GM21515 (cell line): ENCODE measurements at regions not wholly inside any gene's neighbourhood (a gene's known extent, or its start where the extent isn't known, plus 50 kb on each side); places are given as distances from the start of the nearest gene placed in this dataset.
"Not testable (repeated sequence)": the region's sequence is repeated elsewhere in the genome, so short reads cannot be mapped to it uniquely, and the experiment has no call there.

ENCODE experiments used
- ATAC-seq: cut with Tn5 transposase; IDR thresholded peaks from one replicate; pipeline ENCODE4 v1.9.1; 2021; ENCODE audit not compliant: unreplicated experiment

DNA sequence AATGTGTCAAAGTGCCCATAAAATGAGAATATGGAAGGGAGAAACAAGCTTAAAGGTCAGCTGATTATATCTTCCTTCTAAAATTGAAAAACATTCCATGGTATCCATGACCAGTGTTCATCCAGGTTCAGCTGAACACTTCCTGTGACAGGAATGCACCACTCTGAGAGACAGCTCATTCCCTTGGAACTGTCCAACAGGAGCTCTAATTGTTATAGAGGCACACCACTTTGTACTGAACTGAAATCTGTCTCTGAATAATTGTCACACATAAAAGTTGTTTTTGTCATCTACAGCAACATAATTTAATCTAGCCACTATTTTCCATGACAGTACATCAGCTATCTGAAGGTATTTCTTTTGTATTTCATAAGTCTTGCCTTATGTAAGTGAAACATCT is 195.9 kb upstream of the ZNF804A start:
- no peak for ATAC-seq

GRCh38 chr2:184407041-184407630 is 191.2 kb upstream of the ZNF804A start:
- not testable (repeated sequence) for ATAC-seq

- ATAC-seq: no peak
These were observed 188.2 kb upstream of the ZNF804A start for GRCh38 chr2:184410160-184410559.

DNA sequence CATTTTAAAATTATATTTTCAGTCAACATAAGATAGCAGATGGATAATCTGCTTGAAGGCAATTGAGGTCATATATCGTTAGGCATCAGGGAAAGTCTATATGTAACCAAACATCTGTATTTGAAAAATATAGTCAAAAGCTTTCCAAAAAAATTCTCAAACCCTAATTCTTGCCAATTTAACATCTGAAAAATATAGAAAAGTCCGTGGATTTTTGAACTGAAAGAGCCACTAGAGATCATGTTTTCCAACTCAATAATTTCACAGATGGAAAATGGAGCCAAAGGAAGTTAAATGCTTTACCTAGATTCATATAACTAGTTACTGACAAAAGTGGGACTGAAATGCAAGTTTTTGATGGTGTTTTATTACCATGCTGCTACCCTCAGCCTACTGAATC is 185.1 kb upstream of the ZNF804A start:
- ATAC-seq: no peak

- no peak for ATAC-seq
These were observed 184.6 kb upstream of the ZNF804A start for GRCh38 chr2:184413671-184414229.

DNA sequence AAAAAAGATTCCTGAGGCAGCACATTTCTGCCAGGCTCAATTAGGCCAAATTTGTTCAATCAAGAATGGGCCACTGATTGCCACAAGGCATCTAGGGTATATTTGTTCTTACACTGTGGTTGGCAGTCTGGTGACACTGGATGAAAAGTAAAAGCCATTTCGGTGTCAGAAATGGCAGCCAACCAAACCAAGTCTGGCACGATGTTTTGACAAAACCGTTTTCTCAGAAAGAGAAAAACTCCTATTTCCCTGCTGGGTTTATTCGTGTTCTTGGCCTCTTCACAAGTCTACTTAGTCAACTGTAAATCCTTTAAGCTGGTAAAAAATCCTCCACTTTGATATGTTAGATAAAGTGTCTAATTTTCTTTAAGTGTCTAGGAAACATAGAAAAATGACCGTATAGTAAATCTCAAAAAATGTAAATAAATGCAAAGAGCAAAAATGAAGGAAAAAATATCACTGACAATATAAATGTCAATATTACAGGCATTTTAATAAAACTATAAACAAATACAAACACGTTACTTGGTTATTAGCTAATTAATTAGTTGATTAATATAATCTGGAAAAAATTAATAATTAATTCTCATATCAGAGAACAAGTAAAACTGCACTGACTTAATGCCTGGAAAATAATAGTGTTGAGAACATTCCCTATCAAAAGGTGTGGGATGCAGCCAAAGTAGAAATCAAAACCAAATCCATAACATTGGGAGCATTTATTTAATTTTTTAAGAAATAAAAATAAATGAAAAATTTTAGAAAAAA is 182.0 kb upstream of the ZNF804A start:
- no peak for ATAC-seq

DNA sequence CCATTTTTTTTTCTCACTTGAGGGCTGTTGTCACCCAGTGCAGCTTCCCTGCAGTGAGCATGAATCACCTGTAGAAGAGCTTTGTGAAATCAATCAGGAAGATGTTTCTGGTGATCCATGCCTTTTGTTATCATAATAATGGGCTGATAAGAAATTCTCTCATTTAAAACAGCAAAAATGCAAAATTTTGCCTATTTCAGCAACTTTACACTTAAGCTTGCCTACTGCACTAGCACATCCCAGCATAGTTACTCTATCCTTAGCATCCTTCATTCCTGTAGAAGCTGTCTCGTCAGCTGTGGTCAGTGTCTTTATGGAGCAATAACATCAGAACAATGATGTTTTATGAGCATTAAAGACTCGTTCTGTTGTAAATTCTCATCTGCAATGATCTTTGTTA is 178.6 kb upstream of the ZNF804A start:
- no peak for ATAC-seq

- not testable (repeated sequence) for ATAC-seq
These were observed 176.9 kb upstream of the ZNF804A start for GRCh38 chr2:184421456-184421855.

DNA sequence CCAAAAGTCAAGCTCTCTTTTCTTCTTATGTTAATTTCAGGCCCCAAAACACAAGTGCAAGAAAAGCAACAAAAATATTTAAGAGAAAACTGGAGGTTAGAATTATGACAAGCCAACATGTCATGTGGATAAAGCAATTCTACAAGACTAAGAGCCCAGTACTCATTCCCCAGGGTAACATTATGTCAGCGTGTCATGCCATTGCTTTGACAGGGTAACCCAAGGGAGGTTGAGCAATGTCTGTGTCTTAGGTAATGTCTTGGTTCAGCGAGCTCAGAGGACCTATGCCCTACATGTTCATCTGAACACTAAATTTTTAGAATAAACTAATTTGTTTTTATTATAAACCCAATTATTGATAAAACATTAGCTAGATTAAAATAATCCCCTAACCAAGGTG is 173.2 kb upstream of the ZNF804A start:
- ATAC-seq: no peak

GRCh38 chr2:184444217-184444616 is 154.1 kb upstream of the ZNF804A start:
- peak; percentile 97 for ATAC-seq

GRCh38 chr2:184444623-184445223 is 153.6 kb upstream of the ZNF804A start:
- ATAC-seq: peak; percentile 40

GRCh38 chr2:184449760-184450159 is 148.6 kb upstream of the ZNF804A start:
- no peak for ATAC-seq

DNA sequence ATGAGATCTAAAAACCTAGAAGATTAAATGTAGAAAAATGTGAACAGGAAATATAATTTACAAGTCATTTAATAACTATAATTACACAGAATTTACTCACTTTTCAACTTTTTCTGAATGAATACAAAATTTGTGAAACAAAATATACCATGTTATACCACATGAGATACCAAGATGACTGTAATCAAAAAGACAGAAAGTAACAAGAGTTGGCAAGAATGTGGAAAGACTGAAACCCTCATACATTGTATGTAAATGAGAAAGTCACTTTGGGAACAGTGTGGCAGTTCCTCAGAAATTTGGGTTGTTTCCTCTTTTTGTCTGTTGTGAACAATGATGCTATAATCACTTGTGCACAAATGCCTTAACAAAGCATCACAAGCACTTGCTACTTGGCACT is 145.4 kb upstream of the ZNF804A start:
- ATAC-seq: no peak

DNA sequence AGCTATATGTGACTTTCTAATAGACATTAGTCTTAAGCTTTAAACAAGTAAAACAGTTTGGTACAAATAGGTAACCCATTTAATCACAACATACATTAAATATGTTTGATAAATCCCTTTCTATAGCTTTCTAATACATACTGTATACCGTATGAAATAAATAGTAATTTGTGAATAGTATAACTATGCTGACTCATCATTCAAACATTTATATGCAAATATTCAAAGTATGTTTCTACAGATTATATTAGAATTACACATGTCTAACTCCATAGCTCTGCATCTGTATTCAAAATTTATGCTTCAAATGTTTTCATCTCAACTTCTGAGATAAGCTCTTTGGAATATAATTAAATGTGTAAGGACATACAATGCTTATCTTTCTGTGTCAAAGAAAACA is 142.7 kb upstream of the ZNF804A start:
- no peak for ATAC-seq

DNA sequence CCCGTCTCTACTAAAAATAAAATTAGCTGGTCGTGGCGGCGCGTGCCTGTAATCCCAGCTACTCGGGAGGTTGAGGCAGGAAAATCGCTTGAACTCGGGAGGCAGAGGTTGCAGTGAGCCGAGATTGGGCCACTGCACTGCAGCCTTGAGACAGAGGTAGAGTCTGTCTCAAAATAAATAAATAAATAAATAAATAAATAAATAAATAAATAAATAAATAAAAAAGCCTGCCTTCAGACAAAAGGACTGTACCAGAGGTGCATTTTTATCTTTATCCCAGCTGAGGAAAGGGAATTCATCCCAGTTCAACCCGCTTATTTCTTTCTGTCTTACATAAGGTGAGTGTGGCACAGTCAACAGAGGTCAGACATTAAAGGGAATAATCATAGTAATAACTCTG is 141.6 kb upstream of the ZNF804A start:
- ATAC-seq: not testable (repeated sequence)

DNA sequence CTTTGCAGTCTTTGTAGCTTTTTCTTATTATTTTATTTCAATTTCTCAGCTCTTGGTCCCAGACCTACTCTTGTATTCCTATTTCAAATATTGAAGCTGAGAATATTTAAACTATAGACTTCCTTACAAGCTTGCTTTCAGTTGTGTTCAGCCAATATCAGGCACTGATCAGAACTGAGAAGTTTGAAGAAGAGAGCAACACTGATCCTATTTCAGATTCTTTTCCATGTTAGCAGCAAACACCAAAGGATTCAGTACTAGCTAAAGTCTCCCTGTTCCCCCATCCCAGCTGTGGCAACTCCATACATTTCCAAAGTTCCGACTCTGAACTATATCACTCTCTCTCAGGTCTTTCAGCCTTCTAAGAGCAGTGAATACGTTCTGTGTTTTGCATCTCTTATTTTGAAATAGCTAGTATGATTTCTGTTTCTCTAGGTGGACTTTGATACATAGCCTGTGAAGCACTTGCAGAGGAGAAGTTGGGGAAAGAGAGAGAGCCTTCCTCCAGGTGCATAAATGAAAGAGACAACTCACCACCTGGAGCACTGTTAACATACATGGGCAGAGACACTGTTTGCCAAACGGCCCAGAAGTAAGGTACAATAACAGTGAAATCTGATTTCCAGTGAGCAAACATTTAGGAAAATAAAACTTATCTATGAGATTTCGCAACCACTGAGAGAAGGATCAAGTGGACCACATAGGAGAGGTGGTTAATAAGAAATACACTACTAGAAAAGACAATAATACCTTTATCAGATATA is 135.0 kb upstream of the ZNF804A start:
- ATAC-seq: no peak

DNA sequence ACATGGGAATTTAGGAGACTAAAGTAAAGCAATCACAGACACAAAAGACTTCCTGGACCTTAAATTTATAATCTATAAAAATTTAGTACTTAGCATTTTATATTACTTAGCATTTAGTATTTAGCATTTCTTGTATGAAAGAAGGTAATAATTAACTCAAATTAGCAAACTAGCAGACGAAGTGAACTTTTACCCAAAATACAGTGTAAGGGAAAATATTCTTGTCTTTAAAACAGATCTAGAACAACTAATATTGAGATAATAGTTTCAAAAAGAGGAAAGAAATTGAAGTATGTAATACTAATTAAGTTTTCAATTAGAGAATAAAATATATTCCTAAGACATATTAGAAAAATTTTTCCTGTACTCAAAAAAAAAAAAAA is 134.5 kb upstream of the ZNF804A start:
- no peak for ATAC-seq

- ATAC-seq: no peak
These were observed 129.5 kb upstream of the ZNF804A start for GRCh38 chr2:184468826-184469225.

DNA sequence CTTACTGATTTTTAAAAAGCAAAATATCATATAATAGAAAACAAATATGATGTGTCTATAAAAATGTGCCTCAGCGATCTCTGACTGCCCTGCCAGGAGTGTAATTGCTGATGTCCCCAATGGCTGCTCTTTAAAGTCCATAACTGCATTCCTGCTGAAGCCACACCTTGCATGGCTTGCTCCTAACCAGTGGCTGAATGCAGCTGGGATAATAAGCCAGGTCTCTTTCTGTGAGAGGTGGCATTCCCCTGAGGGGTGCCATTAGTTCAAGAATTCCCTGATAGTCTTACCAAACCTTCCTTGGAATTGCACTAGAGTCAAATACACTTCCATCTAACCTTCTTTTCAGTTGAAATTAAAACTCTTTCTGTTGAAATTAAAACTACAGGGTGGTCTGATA is 125.8 kb upstream of the ZNF804A start:
- ATAC-seq: no peak

DNA sequence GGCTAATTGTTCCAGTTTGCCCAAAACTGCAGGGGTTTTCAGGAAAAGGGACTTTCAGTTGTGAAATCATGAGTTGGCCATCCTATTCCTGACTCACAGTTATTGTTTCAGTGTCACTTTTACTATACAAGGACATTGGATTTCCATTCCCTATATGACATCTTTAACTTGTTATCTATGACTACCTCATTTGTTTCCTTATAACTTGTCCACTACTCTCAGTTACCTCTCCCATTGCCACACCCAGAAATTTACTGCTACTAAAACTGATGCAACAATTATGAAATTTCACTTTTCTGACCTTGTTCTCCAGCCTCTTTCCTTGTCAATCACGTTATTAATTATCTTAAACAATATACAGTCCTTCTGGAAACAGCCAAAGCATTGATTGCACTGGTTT is 116.5 kb upstream of the ZNF804A start:
- ATAC-seq: no peak

- ATAC-seq: no peak
These were observed 99.4 kb upstream of the ZNF804A start for GRCh38 chr2:184498936-184499335.
